GM18907 (cell line): ENCODE measurements at regions not wholly inside any gene's neighbourhood (a gene's known extent, or its start where the extent isn't known, plus 50 kb on each side); places are given as distances from the start of the nearest gene placed in this dataset.

Experiments
- ATAC-seq: cut with Tn5 transposase; IDR thresholded peaks from one replicate; pipeline ENCODE4 v1.9.1; 2021; ENCODE audit warnings: mild to moderate bottlenecking, moderate library complexity; ENCODE audit not compliant: unreplicated experiment

DNA sequence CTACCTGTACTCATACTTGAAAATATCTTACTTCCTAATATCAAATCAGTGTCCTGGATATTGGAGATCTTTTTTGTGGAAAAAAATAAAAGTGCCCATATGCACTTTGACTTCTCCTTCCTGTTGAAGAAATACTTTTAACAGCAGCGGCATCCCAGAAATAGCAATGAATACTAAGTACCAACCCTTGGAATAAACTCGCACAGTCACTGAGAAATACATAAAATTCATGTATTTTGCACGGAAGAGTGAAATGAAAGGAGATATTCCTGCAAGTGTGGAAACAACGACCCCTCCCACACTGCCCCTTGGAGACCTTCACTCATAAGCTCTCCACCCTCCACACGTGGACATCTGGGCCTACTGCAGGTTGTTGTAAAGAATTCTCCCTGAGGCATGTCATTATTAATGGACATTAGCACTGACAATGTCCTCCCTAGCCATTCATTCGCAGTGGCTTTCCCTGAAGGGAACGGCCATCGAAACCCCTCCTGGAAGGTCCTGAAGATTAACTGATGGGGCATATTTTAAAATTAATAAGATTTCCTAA is 407.6 kb upstream of the PFKP start:
- no peak for ATAC-seq

DNA sequence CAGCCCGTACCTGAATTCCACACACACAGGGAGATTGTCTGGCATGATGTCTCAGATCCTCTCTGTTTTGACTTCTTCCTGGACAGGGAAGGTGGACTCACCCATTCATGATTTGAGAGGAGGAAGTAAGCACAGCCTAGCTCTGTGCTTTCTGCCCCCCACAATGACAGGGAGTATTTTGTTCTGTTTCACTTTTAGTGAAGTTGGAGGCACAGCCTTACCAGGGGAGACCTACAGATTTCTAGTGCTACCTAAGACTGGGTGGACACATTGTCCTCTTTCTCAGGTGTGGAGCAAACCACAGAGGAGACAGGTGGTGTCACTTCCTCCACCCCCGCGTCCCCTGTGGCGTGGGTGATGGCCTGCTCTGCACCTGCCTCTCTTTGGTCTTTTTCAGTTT is 408.6 kb upstream of the PFKP start:
- ATAC-seq: no peak

DNA sequence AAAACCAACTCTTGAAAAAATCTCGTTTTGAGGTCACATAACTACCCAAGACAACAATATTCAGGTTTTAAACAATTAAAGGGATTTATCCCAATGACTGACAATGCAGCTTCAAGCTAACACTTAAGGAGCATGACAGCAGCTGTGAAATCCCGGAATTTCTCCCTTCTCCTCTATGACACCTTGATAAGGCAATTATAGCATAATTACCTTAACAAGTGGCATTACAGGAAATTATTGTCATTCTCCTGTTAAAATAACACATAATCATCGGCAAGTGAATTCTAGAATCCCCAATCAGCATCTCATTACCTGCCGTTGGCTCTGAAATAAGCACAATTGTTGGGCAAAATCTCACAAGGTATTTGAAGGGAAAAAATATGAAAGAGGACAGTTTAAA is 417.0 kb upstream of the PFKP start:
- no peak for ATAC-seq

DNA sequence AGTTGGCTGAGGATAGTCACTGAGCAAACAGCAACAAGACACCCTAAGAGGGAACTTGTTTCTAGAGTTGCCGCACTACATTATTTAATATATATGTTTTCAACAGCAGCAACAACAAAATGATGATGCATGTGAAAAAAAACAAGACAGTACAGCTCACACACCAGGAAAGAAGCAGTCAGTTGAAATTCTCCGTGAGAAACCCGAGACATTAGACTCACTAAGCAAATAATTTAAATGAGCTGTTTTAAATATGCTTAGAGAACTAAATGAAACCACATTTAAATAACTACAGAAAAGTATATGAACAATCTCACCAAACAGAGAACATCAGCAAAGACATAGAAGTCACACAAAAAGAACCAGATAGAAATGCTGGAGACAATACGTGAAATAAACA is 426.3 kb upstream of the PFKP start:
- no peak for ATAC-seq

DNA sequence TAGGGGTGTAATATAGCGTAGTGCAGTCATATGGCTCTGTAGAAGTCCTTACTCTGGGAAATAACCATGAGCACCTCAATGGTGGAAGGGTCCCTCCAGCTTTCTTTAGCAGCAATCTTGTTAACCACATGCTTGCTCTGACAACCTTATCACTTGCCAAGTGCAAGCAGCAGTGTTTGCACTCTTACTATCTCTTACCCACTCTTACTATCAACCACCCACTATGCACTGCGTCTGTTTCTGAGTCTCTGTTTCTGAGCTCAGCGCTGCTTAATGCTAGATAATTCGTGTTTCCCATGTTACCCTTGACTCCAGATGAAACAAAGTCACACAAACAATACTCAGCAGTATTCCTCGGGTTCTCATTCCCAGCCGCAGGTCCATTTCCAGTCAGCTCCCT is 433.7 kb upstream of the PFKP start:
- no peak for ATAC-seq

DNA sequence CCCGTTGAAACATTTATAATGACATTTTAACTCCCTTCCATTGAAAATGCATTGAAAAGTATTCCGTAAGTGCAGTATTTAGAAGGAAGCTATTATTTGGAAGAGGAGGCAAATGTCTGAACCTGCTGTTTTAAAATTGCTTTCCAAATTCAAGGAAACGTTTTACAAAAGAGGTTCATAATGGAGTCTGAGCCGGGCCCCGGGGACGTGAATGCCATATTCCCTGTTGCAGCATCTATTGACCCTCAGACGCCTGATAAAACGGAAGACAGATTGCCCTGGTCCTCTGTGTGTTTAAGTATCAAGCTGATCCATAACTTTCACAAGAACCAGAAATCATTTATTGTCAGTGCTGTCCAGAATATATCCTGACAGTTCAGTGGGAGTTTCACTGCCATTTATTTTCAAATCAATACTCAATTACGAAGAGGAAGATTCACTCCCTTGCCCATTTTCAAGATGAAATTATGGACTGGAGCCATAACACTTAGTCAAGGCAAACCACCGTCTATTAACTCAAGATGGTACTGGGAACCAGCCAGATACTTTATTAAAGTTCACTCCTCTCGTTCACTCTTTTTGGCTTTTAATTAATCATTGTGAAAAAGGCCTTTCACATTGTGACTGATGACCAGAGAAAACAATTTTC is 435.7 kb upstream of the PFKP start:
- no peak for ATAC-seq

DNA sequence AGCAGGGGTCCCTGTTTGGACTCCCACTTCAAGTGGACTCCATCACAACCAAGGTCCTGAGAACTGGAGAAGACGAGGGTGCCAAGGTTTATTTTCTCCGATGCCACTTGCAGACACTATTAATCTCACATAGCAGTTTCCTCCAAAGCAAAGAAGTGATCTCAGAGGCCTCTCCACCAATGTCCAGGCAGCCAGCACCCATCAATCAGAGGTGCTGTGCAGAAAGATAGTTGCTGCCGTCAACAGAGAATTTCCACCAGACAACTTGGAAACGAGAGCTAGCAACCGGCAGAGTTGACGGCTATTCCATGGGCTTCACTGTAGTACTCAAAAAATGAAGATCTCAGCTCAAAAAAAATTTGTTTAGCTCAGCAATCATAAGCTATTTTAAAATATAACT is 438.6 kb upstream of the PFKP start:
- ATAC-seq: no peak

DNA sequence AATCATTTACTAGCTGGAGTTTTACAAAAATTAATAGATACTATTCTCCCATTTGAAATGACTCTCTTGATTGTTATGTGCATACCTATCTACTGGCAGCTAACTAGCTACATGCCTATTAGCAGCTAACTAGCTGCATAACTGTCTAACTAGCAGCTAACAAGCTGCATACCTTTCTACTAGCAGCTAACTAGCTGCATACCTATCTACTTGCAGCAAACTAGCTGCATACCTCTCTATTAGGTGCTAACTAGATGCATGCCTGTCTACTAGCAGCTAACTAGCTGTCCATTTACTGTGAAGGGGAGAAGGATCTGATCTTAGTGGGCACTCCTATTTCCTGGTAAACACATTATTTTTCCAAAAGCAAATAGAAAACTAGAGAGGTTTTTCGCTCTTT is 439.4 kb upstream of the PFKP start:
- ATAC-seq: no peak

DNA sequence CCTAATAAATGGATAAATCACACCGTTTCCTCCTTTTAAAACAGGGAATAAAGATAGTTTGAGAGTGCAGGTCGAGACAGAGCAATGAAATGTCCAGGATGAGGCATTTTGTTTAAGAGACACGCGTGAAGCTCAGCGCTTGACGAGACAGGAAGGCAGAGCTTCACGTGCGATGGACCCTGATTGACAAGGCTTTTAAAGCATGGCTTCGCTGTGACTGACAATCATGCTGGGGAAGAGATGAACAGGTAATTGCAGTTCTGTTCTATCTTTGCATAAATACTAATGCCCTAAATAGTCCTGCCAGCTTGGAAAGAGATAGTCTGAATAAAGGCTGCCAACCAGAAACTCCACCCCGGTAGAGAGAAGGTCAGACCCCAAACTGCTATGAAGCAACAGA is 442.3 kb upstream of the PFKP start:
- no peak for ATAC-seq

DNA sequence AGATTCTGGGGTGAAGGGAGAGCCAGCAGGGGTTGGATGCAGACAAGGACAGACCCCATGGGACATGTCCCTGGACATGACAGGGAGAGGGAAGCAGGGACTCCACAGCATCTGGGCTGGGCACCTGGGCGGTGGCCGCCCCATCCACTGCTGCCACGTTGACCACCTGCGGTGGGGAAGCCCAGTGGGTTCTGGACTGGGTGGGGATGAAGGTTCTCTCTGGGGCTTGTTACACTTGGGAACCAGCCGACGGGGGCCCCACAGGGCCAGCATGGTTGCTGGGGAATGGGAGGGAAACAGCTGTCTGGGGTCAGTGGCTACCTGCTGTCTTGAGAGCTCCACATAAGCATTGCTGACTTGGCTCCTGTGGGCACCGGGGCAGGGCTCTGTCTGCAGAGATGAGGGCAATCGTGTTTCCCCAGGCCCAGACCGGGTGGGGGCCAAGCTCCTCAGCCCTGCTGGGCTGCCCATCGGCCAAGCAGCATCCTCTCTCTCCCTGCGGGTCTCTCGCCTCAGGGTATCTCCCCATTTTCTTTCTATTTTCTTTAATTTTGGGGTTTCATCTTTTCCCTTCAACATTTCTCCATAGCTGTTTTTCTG is 443.6 kb upstream of the PFKP start:
- ATAC-seq: no peak

DNA sequence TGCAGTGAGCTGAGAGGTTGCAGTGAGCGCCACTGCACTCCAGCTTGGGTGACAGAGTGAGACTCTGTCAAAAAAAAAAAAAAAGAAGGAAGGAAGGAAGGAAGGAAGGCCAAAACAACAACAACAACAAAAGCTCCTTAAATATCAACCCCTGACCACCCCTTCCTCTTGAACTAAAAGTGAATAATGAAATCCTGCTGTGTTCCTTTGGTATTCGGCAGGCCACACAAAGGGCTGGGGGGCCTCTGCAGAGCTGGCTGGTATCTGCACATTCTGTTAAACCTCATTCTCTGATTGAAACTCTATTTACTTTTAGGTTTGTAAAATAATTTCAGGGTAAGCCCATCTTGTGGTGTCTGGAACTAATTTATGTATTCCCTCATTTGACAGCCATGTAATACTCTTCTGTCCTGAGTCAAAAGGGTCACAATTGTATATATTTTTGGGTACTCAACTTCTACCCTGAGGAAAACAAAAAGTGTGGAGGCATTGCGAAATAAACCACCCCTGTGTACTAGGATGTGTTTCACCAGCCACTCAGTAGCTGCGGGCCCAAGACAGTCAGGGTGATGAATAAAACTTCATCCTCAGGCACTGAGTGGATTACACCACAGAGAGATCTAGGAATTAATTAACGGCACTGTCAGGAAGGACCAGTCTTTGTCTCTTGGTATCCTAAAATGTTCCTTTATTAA is 446.4 kb upstream of the PFKP start:
- ATAC-seq: no peak

DNA sequence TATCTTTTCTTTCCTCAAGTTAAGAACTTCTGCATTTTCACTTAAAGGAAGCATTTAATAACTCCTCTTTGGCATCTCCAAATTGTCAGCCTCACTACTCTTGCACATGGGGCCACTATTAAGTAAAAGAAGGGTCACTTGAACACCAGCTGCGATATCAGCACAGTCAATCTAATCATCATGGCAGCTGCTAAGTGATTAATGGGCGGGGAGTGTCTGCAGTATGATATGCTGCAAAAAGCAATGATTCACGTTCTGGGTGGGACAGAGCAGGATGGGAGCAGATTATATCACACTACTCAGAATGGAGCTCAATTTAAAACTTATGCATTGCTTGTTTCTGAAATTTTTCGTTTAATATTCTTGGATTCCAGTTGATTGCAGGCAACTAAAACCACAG is 447.4 kb upstream of the PFKP start:
- no peak for ATAC-seq

DNA sequence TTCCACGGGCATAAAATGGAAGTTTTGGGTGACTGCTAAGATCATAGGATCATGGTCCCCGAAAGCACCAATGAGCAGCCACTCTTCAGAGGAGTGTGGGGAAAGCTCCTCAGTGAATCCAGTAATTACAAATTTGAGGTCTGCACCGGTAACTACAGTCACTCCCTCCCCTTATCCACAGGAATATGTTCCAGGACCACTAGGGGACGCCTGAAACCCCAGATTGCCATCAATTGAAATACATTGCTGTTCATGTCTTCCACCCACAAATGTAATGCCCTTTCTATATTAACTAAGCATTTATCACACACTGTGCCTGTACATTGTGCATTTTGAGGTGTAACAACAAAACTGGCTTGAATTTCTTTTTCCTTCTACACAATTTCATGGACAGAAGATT is 447.9 kb upstream of the PFKP start:
- no peak for ATAC-seq

DNA sequence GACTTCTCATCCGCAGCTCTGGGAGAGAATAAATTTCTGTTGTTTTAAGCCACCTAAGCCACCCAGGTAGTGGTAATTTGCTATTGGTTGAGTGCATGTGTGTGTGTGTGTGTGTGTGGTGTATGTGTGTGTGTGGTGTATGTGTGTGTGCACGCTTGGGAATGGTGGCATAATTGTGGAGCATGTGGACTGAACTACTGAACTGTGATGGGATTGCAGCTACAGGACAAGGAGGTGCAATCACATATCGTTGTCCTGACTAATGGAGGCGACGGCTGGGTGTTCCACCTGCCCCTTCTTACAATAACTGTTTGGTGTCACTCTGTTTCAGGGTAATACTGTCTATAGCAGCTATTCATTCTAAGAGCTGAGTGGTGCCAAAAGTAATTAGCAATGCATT is 448.7 kb upstream of the PFKP start:
- no peak for ATAC-seq

DNA sequence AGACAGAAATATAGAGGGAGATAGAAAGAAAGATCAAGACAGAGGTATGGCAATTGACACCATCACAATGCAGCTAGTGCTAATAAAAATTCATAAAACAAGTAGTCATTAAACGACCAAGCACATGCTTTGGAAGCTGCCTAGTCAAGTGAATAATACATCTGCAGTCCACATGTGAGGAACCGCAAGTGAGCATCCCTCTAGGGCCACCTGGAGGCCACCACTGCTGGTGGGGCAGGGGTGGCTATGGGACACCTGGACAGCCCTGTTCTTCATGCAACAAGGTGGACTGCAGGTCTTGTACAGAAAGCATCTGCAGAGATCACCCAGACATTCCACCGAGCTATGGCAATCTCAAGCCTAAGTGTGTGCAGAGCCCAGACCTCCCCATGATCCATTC is 451.1 kb upstream of the PFKP start:
- no peak for ATAC-seq

DNA sequence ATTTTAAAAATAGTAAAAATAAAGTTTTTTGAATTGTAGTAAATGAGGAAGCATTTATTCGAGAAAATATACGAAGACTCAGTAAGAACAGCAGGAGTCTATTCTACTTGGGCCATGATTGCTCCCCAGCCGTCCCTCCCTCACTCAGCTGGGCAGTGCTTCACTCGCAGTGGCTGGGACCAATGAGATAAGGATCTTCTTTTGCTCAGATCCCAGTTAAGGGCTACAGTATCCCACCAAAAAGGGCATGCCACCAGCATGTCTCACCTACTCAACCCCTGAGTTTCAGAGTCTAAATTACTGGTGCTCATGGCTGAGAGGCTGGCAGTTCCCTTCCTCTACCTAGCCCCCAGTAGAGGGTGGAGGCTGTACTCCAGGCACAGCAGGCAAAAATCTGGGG is 455.7 kb upstream of the PFKP start:
- no peak for ATAC-seq

DNA sequence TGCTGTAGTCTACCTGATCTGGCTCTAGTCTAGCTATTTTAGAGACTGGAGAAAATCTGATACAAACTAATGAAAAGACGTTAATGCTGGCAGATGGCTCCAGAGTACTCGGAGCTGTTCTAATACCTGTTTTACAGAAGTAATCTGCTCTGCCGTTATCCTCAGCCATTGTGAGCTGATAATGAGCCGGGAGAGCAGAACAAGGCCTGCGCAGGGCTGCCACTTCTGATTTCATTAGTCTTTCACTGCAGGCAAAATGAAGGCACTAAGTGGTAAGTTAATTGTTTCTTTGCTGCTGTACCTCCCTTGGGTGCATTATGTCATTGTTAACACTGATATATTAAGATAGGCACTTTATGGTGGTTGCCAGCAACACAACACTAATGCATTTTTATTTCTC is 456.4 kb upstream of the PFKP start:
- no peak for ATAC-seq

DNA sequence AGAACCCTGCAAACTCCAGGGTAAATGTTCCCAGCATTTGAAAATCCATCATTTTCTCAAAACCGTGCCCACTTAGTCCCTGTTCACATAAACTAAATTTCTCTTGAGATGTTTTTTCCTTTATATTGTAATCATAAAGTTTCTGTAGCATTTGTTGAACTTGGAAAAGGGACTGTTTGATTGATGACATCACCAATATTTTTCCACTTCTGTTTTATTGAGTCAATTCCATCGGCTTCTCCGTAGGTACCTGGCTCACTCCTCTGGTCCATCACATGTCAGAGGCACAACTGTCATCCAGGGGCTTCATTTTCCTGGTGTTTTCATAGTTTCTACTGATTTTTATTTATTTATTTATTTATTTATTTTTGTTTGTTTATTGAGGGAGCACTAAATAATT is 462.5 kb upstream of the PFKP start:
- ATAC-seq: no peak

DNA sequence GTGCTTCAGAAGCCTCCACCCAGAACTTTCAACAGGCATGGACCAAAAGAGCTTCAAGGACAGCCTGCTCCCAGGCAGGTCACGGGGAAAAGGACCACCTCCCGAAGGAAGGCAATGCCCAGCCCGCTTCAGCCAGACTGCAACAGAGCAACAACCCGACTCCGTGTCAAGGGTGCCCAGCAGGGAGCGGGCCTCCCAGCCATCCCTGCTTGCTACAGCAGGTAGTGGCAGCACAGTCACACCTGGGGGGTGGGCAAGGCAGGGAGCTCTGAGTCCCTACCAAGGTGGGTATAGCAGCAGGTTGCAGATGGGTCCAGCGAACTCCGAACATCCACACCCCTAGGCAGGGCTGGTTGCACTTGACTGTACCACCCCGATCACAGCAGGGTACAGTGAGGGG is 467.8 kb upstream of the PFKP start:
- ATAC-seq: no peak

DNA sequence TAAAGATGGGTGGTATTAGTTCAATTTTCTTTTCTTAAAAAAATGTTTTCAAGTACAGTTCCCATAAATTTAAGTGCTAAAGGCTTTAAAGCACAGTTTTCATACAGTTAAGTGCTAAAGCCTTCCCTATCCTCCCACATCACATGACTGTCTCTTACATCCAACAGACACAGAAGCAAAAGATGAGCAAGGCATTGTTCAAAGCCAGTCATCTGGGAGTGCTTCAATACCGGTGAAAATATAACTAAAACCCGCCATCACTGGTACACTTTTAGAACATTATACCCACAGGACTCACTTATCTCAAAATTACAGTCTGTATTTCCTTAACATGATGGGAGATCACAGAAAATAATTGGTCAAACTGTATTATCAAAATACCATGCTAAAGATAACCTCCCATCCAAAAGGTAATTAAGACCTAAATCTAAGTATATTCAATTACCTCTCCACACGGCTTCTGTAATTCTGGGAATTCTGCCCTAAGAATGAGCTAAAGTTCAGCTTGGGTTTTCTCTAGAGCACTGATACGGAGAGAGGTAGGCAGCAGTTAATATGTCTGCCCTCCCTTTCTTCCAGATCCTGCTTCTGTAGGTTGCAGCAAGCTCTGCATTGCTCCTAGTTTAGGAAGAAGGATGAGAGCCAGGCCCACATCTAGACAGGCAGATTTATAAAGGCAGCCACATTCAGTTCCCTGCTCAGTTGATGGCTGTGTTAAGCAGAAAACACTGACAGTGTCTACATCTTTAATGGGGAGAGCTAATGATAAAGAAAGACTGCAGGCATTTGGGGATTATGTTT is 474.8 kb upstream of the PFKP start:
- ATAC-seq: no peak

DNA sequence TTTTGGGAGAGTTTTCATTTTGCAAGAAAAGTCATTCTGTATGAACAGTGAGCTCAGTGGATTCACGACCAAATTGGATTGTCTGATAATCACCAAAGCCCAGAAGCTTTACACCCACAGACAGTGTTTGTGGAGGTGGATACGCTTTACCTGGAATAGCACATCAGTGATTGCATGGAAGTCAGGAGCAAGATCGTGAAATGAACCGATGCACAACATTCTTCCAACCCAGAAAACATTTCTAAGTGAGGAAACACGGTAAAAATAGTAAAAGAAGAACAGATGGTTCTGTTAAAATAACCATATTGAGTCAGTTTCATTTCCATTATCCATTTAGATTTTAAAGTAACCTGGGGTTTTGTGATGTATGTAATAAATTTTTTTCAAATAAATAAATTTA is 478.2 kb upstream of the PFKP start:
- no peak for ATAC-seq

DNA sequence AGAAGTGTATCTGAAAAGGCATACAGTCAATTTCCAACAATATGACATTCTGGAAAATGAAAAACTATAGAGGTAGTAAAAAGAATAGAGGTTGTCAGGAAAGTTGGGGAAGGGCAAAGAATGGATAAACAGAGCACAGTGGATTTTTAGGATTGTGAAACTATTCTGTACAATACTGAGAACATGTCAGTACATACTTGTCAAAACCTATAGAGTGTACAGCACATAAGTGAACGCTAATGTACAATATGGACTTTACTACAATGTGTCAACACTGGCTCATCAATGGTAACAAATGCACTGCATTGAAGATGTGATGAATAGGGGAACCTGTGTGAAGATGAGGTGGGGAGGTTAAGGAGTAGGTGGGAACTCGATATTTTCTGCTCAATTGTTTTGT is 483.0 kb upstream of the PFKP start:
- ATAC-seq: no peak
